Liver (tissue), 3 donors: ENCODE measurements at regions not wholly inside any gene's neighbourhood (a gene's known extent, or its start where the extent isn't known, plus 50 kb on each side); places are given as distances from the start of the nearest gene placed in this dataset.

Experiments
- CTCF ChIP-seq: fragments of 150-350 bp; IDR thresholded peaks from 2 replicates; pipeline ENCODE4 v1.5.1; 2017; ENCODE audit warnings: improper control_type of control experiment, low read depth, low read length; ENCODE audit not compliant: missing input control
- JUND ChIP-seq, 2 donors: IDR thresholded peaks; 2 replicates each; pipeline ENCODE4 v1.6.1; 2016; ENCODE audit warnings: antibody characterized with exemption in 2 of 2
- TF ChIP-seq, protein P1 (sequence below): IDR thresholded peaks from 2 replicates; pipeline ENCODE4 v1.6.1; 2016; ENCODE audit warnings: antibody characterized with exemption
- donor health status: healthy.
- donor health status: healthy.

DNA sequence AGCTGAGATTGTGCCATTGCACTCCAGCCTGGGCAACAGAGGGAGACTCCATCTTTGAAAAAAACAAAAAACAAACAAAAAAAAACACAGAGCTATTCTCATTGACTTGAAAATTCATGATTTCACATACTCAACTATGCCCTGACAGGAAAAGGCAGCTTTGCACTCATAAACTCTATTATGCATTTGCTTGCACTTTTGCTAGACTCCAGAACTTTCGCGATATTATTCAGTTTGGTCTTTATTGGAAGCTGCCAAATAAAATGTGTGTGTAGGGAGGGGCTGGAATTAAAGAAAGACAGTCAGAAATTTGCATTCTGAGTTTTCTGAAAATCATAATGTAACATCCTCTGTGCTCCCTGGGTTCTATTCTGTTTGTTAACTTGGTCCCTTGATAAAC, 635.1 kb upstream of the KLF12 start:
- TF ChIP-seq JUND (IDR thresholded peaks at IDR 0.05) = no peak
- no peak for TF ChIP-seq CTCF
- TF ChIP-seq, protein P1, sequence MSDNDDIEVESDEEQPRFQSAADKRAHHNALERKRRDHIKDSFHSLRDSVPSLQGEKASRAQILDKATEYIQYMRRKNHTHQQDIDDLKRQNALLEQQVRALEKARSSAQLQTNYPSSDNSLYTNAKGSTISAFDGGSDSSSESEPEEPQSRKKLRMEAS = no peak
